GM23338 (cell line): ENCODE measurements at regions not wholly inside any gene's neighbourhood (a gene's known extent, or its start where the extent isn't known, plus 50 kb on each side); places are given as distances from the start of the nearest gene placed in this dataset.
A peak's percentile ranks its signal among the peaks of the same experiment; 100 is the strongest.

ENCODE experiments used
- CREB1 ChIP-seq: fragments of 250-450 bp; sonication (Bioruptor Pico); IDR thresholded peaks from 2 replicates; pipeline ENCODE4 v1.5.0; 2020; ENCODE audit warnings: low read depth, mild to moderate bottlenecking, moderate library complexity
- CTCF ChIP-seq, 2 experiments: fragments of 200-600 bp in 1 of 2; sonication (generic) in 1 of 2; conservative IDR thresholded peaks; 2 replicates each; pipeline versions ENCODE4 v1.5.1 to v1.6.1; 2016 to 2017; ENCODE audit warnings: antibody characterized with exemption in 2 of 2, low read depth in 2 of 2, mild to moderate bottlenecking in 2 of 2, moderate library complexity in 1 of 2
- EZH2phosphoT487 ChIP-seq: fragments of 200-600 bp; sonication (generic); IDR thresholded peaks from one replicate; pipeline ENCODE4 v1.8.1; 2018; ENCODE audit warnings: antibody characterized with exemption; ENCODE audit not compliant: unreplicated experiment
- JUNB ChIP-seq: IDR thresholded peaks from one replicate; pipeline ENCODE4 v1.6.1; 2016; ENCODE audit warnings: antibody characterized with exemption; ENCODE audit not compliant: unreplicated experiment
- POLR2AphosphoS5 ChIP-seq: IDR thresholded peaks from 2 replicates; pipeline ENCODE4 v1.6.1; 2016; ENCODE audit warnings: antibody characterized with exemption, low read depth
- TF ChIP-seq, protein P1 (sequence below): IDR thresholded peaks from one replicate; pipeline ENCODE4 v1.6.1; 2018; ENCODE audit warnings: antibody characterized with exemption; ENCODE audit not compliant: unreplicated experiment
- TF ChIP-seq, protein P2 (sequence below): fragments of 250-450 bp; sonication (Bioruptor Pico); IDR thresholded peaks from 2 replicates; pipeline ENCODE4 v1.5.0; 2020; ENCODE audit warnings: mild to moderate bottlenecking, moderate library complexity
- TF ChIP-seq, protein P3 (sequence below): IDR thresholded peaks from 2 replicates; pipeline ENCODE4 v1.6.1; 2016; ENCODE audit warnings: antibody characterized with exemption

GRCh38 chr15:23855947-23856346 lies 168.8 kb upstream of the NDN start:
- TF ChIP-seq CTCF (conservative IDR thresholded peaks at IDR 0.05; ENCODE audit: low read depth in 2 of 2) (peak; percentile 44 to 56), CREB1 (no peak), POLR2AphosphoS5 (no peak), EZH2phosphoT487 (no peak), JUNB (no peak)
- TF ChIP-seq, protein P1, sequence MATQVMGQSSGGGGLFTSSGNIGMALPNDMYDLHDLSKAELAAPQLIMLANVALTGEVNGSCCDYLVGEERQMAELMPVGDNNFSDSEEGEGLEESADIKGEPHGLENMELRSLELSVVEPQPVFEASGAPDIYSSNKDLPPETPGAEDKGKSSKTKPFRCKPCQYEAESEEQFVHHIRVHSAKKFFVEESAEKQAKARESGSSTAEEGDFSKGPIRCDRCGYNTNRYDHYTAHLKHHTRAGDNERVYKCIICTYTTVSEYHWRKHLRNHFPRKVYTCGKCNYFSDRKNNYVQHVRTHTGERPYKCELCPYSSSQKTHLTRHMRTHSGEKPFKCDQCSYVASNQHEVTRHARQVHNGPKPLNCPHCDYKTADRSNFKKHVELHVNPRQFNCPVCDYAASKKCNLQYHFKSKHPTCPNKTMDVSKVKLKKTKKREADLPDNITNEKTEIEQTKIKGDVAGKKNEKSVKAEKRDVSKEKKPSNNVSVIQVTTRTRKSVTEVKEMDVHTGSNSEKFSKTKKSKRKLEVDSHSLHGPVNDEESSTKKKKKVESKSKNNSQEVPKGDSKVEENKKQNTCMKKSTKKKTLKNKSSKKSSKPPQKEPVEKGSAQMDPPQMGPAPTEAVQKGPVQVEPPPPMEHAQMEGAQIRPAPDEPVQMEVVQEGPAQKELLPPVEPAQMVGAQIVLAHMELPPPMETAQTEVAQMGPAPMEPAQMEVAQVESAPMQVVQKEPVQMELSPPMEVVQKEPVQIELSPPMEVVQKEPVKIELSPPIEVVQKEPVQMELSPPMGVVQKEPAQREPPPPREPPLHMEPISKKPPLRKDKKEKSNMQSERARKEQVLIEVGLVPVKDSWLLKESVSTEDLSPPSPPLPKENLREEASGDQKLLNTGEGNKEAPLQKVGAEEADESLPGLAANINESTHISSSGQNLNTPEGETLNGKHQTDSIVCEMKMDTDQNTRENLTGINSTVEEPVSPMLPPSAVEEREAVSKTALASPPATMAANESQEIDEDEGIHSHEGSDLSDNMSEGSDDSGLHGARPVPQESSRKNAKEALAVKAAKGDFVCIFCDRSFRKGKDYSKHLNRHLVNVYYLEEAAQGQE = no peak
- TF ChIP-seq, protein P2, sequence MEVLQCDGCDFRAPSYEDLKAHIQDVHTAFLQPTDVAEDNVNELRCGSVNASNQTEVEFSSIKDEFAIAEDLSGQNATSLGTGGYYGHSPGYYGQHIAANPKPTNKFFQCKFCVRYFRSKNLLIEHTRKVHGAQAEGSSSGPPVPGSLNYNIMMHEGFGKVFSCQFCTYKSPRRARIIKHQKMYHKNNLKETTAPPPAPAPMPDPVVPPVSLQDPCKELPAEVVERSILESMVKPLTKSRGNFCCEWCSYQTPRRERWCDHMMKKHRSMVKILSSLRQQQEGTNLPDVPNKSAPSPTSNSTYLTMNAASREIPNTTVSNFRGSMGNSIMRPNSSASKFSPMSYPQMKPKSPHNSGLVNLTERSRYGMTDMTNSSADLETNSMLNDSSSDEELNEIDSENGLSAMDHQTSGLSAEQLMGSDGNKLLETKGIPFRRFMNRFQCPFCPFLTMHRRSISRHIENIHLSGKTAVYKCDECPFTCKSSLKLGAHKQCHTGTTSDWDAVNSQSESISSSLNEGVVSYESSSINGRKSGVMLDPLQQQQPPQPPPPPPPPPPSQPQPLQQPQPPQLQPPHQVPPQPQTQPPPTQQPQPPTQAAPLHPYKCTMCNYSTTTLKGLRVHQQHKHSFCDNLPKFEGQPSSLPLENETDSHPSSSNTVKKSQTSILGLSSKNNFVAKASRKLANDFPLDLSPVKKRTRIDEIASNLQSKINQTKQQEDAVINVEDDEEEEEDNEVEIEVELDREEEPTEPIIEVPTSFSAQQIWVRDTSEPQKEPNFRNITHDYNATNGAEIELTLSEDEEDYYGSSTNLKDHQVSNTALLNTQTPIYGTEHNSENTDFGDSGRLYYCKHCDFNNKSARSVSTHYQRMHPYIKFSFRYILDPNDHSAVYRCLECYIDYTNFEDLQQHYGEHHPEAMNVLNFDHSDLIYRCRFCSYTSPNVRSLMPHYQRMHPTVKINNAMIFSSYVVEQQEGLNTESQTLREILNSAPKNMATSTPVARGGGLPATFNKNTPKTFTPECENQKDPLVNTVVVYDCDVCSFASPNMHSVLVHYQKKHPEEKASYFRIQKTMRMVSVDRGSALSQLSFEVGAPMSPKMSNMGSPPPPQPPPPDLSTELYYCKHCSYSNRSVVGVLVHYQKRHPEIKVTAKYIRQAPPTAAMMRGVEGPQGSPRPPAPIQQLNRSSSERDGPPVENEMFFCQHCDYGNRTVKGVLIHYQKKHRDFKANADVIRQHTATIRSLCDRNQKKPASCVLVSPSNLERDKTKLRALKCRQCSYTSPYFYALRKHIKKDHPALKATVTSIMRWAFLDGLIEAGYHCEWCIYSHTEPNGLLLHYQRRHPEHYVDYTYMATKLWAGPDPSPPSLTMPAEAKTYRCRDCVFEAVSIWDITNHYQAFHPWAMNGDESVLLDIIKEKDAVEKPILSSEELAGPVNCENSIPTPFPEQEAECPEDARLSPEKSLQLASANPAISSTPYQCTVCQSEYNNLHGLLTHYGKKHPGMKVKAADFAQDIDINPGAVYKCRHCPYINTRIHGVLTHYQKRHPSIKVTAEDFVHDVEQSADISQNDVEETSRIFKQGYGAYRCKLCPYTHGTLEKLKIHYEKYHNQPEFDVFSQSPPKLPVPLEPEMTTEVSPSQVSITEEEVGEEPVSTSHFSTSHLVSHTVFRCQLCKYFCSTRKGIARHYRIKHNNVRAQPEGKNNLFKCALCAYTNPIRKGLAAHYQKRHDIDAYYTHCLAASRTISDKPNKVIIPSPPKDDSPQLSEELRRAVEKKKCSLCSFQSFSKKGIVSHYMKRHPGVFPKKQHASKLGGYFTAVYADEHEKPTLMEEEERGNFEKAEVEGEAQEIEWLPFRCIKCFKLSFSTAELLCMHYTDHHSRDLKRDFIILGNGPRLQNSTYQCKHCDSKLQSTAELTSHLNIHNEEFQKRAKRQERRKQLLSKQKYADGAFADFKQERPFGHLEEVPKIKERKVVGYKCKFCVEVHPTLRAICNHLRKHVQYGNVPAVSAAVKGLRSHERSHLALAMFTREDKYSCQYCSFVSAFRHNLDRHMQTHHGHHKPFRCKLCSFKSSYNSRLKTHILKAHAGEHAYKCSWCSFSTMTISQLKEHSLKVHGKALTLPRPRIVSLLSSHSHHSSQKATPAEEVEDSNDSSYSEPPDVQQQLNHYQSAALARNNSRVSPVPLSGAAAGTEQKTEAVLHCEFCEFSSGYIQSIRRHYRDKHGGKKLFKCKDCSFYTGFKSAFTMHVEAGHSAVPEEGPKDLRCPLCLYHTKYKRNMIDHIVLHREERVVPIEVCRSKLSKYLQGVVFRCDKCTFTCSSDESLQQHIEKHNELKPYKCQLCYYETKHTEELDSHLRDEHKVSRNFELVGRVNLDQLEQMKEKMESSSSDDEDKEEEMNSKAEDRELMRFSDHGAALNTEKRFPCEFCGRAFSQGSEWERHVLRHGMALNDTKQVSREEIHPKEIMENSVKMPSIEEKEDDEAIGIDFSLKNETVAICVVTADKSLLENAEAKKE (CRISPR knock-in tag) = no peak
- TF ChIP-seq, protein P3, sequence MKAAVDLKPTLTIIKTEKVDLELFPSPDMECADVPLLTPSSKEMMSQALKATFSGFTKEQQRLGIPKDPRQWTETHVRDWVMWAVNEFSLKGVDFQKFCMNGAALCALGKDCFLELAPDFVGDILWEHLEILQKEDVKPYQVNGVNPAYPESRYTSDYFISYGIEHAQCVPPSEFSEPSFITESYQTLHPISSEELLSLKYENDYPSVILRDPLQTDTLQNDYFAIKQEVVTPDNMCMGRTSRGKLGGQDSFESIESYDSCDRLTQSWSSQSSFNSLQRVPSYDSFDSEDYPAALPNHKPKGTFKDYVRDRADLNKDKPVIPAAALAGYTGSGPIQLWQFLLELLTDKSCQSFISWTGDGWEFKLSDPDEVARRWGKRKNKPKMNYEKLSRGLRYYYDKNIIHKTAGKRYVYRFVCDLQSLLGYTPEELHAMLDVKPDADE = no peak
